GM21723 (cell line): ENCODE measurements at regions not wholly inside any gene's neighbourhood (a gene's known extent, or its start where the extent isn't known, plus 50 kb on each side); places are given as distances from the start of the nearest gene placed in this dataset.
"Not testable (repeated sequence)": the region's sequence is repeated elsewhere in the genome, so short reads cannot be mapped to it uniquely, and the experiment has no call there.

Source experiments
- ATAC-seq: cut with Tn5 transposase; IDR thresholded peaks from one replicate; pipeline ENCODE4 v1.9.1; 2021; ENCODE audit warnings: mild to moderate bottlenecking, moderate library complexity; ENCODE audit not compliant: unreplicated experiment

DNA sequence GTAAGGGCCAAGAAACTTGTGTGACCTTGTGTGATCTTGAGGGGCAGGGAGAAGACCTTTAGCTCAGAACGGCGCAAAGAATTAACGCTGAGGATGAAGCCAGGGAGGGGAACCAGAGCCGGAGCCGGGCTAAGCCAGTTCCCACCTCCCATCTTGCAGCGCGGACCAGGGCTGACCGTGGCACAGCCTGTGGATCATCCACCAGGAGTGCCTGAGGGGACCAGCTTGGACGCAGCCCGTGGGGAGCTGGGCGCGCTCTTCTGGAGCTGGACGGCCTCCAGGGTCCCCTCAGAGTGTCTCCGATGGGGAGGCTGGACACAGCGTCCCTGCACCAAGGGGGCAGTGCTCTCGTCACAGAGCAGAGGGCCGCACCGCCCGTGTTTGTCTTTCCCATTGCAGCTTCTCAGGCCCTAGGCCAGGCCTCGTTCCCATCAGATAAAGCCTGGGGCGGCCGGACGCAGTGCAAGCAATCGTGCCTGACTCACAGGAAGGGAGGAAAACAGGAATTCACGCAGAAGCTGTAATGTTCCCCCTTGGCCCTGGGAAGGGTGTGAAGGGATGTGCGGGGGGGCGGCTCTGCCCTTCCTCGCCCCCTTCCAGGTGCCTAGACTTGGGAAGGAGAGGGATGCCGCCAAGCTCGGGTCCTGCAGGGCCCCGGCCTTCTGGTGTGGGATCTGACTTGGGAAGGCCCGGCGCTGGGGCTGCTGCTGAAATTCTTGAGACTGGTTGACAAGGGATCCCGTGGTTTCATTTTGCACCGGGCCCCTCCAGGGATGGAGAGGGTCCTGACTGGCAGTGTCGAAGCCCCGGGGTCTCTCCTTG is 144.9 kb downstream of the NPIPB11 start:
- not testable (repeated sequence) for ATAC-seq

- not testable (repeated sequence) for ATAC-seq
Measured at GRCh38 chr16:29260683-29261426, 145.7 kb downstream of the NPIPB11 start.

DNA sequence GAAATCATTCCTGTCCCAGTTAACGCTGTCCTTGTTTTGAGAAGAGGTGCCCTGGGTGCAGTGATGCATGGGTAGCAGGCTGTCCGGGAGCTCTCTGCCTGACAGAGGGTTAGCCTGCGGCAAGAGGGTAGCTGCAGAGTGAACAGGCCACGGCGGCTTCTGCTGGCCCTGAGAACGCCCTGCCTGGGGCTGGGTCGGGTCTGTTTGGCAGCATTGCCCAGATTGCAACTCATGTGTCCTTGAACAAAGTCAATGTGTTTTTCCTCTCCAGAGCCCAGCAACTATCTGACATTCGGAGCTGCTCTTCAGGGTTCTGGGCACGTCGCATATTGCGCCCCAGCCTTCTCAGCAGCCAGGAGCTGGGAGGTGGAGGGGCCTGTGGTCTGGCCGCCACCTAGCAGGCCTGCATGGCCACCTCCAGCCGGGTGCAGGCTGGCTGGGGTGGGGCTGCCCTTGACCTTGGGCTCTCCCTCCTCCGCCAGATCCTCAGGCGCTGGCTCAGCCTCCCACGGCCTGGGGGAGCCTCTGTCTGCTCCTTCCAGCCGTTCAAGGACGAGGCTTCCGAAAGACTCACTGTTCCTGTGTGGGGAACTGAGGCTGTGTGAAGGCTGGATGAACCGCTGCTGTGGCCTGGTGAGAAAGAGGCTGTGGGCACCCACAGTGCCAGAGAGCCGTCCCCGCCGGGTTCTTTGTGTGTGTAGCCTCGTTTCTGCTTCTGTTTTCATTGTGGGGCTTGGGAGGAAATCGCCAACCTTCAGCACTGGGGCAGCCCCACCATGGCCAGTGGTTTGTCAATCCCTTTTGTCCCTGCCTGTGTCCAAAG is 146.7 kb downstream of the NPIPB11 start:
- not testable (repeated sequence) for ATAC-seq

DNA sequence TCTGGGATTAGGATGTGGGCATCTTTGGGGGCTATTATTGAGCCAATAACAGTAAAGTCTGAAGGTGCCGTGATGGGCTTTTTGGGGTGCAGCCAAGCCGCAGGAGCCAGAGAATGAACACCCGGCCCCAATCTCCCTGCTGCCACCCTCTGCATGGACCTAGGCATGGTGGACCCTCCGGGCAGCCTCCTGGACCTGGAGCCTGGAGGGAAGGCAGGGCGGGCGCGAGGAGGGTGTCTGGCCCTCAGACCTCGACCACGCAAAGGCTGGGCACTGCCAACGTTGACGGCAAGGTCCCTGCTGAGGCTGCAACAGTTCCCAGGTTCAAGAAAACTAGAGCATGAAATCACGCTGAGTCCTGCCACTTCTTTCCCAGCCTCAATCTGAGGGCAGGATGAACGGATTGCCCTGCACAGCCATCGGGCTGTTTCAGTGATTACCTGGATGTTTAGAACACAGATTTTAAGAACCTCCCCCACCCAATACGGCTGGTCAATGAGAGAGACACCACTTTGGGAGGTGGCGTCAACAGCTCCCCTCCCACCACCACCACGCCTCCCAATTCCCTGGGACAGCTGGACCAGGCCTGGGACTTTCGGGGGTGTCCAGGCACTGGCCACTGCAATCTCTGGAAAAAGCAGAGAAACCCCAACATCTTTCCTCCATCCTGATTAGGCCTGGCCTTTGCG is 147.4 kb downstream of the NPIPB11 start:
- ATAC-seq, result not testable (repeated sequence)

GRCh38 chr16:29257419-29258336 is 148.8 kb downstream of the NPIPB11 start:
- not testable (repeated sequence) for ATAC-seq

DNA sequence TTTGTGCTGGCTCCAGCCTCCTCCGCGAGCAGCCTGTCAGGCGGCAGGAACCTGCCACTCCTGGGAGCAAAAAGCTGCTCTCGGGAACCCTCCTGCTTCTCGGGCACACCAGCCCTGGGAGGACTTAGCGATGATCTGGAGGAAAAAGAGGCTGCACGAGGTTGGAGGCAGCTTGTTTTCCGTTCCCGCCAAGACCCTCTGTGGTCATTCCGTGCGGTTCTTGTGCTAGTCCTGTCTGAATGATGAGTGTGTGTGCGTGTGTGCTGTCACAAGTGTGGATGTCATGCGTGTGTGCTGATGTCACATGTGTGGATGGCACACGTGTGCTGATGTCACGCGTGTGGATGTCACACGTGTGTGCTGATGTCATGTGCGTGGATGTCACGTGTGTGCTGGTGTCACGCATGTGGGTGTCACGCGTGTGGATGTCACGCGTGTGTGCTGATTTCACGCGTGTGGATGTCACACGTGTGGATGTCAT is 150.0 kb downstream of the NPIPB11 start:
- ATAC-seq, result no peak

GRCh38 chr16:29255957-29256356 is 150.6 kb downstream of the NPIPB11 start:
- ATAC-seq, result not testable (repeated sequence)

- not testable (repeated sequence) for ATAC-seq
Measured at GRCh38 chr16:29255496-29255796, 151.1 kb downstream of the NPIPB11 start.

DNA sequence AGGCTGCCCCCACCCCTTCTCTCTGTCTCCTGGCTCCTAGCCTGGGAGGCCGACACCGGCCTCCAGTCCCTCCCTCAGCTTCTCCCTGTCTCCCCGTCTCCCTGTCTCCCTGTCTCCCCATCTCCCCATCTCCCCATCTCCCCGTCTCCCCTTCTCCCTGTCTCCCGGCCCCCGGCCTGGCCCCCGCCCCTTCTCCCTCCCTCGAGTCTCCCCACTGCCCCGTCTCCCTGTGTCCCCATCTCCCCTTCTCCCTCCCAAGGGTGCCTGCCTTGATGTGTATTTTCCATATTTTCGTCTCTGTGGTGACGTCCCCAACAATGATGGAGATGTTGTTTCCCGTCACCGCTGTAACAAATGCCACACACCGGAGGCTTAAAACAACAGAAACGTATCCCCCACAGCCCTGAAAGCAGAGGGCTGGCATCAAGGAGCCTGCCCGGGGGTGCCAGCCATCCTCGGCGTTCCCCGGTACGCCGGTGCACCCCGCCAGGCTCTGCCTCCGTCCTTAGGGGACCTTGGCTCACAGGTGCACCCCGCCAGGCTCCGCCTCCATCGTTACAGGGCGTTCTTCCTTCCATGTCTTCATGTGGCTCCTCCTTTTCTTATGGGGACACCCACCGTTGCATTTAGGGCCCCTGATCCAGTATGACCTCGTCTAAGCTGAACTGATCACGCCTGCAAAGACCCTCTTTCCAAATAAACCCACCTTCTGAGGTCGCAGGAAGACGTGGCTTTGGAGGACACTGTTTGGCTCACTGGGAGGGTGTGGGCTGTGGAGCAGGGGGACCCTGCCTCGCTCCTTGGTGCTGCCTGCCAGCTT is 151.6 kb downstream of the NPIPB11 start:
- no peak for ATAC-seq

DNA sequence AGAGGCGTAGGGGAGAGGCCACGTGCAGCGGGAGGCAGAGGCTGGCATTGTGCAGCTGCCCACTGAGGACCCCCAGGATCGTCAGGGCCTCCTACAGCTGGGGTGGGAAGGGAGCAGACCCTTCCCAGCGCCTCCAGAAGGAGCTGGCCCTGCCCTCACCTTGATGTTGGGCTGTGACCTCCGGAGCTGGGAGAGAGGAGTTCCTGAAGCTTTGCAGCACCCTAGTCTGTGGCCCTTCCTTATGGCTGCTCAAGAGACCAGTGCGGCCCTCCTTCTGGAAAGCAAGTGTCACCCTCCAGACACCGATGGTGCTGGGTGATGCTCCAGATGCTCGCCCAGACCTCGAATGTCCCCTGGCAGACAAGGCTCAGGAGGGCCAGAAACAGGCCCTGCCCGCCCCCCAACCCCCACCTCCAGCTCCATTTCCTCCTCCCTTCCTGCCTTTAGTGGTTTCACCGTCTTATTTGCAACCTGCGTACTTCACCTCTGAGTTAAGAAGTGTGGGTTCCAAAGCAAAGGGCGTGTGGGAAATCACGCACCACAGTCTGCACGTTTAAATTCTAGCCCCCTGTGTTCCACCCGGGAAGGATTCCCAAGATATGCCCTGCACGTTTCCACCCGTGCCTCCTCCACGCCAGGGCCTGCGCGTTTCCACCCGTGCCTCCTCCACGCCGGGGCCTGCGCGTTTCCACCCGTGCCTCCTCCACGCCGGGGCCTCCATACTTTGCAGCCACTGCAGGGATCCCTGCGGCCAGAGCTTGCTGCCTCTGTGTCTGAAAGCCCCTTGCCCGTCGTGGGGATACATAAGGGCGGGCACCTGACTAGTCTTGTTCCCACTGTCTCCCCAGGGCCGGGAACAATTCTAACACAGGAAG is 152.6 kb downstream of the NPIPB11 start:
- not testable (repeated sequence) for ATAC-seq

DNA sequence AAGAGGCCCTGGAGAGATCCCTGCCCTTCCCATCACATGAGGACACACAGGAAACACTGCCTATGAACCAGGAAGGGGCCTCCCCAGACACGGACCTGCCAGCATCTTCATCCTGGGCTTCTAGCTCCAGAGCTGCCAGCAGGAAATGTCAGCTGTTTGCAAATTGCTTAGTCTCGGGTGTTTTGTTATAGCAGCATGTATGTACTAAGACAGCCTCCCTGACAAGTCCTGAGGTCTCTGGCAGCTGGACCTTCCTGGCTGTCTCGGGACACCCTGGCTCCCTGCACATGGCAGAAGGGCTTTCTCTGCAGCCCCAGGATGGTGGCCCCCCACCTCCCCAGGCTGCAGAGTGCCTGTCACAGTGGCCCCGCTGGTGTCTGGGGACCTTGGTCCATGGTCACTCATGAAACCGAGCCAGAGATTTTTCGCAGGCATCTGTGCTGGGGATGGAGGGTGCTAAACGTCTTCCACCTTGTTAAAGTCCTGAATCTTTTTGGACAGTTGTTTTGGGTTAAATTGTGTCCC is 153.4 kb downstream of the NPIPB11 start:
- not testable (repeated sequence) for ATAC-seq

GRCh38 chr16:29252311-29252710 is 154.2 kb downstream of the NPIPB11 start:
- ATAC-seq, result not testable (repeated sequence)

DNA sequence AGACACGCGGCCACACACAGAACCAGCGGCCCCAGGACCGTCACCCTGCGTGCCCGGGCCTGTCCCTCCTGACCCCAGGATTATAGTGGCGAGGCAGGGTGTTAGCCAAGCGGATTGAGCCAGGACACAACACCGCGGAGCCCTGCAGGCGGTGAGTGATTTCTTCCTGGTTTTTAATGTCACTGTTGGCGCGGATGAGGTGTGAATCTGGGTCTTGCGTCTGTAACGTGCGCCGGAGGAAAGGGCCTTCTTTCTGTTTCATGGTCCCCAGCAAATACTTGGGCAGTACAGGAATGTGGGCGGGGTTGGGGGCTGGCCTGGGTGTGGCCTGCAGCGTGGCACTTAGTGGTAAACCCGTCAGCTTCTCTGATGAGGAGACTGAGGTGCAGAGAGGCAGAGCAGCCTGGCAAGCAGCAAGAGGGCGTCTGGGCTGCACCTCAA is 154.9 kb downstream of the NPIPB11 start:
- not testable (repeated sequence) for ATAC-seq

DNA sequence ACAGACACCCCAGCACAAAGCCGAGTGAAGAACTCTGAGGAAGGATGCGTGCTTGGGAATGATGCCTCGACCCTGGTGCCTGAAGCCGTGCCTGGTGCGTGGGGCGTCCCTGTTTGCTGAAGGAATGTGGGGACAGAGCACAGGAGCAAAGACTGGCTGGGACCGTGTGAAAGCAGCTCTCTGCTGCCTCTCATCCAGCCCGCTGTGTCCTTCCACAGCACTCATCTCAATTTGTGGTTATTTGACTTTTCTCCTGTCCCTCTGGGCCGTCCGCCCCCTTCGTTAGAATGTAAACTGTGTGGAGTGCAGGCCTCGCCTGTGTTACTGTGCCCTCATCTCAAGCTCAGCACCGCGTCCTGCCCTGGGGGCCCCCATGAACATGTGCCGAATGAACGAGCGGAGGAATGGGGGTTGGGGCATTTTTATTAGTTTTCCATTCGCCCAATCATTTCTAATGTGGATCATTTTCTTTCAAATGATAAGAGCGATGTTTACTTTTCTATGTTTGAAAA is 155.5 kb downstream of the NPIPB11 start:
- ATAC-seq, result not testable (repeated sequence)

DNA sequence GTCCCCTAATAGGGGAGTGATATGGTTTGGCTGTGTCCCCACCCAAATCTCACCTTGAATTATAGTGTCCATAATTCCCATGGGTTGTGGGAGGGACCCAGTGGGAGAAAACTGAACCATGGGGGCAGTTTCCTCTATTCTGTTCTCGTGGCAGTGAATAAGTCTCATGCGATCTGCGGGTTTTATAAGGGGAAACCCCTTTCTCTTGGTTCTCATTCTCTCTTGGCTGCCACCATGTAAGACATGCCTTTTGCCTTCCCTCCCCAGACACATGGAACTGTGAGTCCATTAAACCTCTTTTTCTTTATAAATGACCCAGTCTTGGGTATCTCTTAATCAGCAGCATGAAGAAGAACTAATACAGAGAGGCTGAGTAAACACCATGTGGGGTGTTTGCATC is 156.0 kb downstream of the NPIPB11 start:
- not testable (repeated sequence) for ATAC-seq

DNA sequence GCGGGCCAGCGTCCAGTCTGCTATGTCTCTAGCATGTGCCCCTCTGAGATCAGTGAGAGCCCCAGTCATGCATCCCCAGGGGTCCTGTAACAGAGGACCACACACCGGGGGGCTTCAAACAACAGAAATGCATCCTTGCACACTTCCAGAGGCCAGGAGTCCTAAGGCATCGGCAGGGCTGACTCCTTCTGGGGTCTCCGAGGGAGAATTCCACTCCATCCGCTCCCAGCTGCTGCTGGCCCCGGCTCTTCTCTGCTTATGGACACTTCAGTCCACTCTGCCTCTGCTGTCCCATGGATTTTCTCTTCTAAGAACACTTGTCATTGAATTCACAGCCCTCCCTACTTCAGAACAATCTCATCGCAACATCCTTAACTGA is 157.6 kb downstream of the NPIPB11 start:
- not testable (repeated sequence) for ATAC-seq

- ATAC-seq, result not testable (repeated sequence)
Measured at GRCh38 chr16:29248306-29248939, 158.1 kb downstream of the NPIPB11 start.
